SK-N-SH treated with all-trans-retinoic acid at 6 μM for 48 hours (cell line): ENCODE measurements at regions not wholly inside any gene's neighbourhood (a gene's known extent, or its start where the extent isn't known, plus 50 kb on each side); places are given as distances from the start of the nearest gene placed in this dataset.

ENCODE experiments used
- CSDC2 ChIP-seq: fragments of 250-450 bp; sonication (Bioruptor Pico); IDR thresholded peaks from 2 replicates; pipeline ENCODE4 v1.5.0; 2020; ENCODE audit warnings: mild to moderate bottlenecking, moderate library complexity
- GLIS3 ChIP-seq: fragments of 250-450 bp; sonication (Bioruptor Pico); IDR thresholded peaks from 2 replicates; pipeline ENCODE4 v1.5.0; 2020; ENCODE audit warnings: mild to moderate bottlenecking, moderate library complexity
- ZFP3 ChIP-seq: fragments of 250-450 bp; sonication (Bioruptor Pico); IDR thresholded peaks from 2 replicates; pipeline ENCODE4 v1.5.0; 2020; ENCODE audit warnings: mild to moderate bottlenecking, moderate library complexity
- ZFP30 ChIP-seq: fragments of 450-650 bp; formaldehyde crosslinking; IDR thresholded peaks from 2 replicates; pipeline ENCODE4 v1.5.0; 2022; ENCODE audit warnings: mild to moderate bottlenecking, moderate library complexity
- ZNF565 ChIP-seq: fragments of 450-650 bp; formaldehyde crosslinking; conservative IDR thresholded peaks from 2 replicates; pipeline ENCODE4 v1.5.0; 2020; ENCODE audit warnings: low read depth, mild to moderate bottlenecking, moderate library complexity

DNA sequence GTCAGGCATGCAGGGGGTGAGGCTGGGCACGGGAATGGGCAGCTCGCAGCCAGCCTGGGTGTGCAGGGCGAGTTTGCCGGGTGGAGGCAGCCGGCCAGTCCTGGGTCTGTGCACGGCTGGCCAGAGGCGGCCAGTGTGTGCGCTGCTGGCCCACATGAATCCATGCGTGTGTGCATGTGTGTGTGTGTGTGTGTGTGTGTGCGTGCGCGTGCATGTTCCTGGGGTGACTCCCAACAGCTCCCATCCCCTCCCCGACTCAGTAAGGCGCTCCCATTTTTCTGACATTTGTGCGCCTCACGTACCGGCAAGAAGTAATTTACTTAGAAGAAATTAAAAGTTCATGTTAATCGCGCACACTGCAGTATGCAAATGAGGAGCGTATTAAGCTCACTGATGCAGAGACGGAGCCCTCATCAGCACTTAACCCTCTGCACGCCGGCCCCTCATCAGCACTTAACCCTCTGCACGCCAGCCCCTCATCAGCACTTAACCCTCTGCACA, 55.4 kb upstream of the ACSF3 start:
- TF ChIP-seq CSDC2 (CRISPR knock-in tag): no peak
- no peak for TF ChIP-seq ZFP30 (CRISPR knock-in tag)
- no peak for TF ChIP-seq ZFP3
- no peak for TF ChIP-seq GLIS3 (CRISPR knock-in tag)
- TF ChIP-seq ZNF565: no peak
